Right ventricle myocardium superior (tissue), 1 donor: ENCODE measurements at regions not wholly inside any gene's neighbourhood (a gene's known extent, or its start where the extent isn't known, plus 50 kb on each side); places are given as distances from the start of the nearest gene placed in this dataset.

Experiments used
- ATAC-seq: fragments of 200-7000 bp; cut with Tn5 transposase; one replicate; pipeline ENCODE4 v1.9.1; 2020; ENCODE audit warnings: mild to moderate bottlenecking; ENCODE audit not compliant: poor library complexity
- DNase-seq: peaks from one replicate; pipeline ENCODE4 v3.0.0-alpha.2; 2020
- intact Hi-C: fragments of 100-400 bp; cut with DNase I; formaldehyde crosslinking; loops from one replicate; pipeline ENCODE4 v1.11.2; 2022
- donor health status: DM: no; HTN: yes; CAD: no; lungs with severe emphysema.

DNA sequence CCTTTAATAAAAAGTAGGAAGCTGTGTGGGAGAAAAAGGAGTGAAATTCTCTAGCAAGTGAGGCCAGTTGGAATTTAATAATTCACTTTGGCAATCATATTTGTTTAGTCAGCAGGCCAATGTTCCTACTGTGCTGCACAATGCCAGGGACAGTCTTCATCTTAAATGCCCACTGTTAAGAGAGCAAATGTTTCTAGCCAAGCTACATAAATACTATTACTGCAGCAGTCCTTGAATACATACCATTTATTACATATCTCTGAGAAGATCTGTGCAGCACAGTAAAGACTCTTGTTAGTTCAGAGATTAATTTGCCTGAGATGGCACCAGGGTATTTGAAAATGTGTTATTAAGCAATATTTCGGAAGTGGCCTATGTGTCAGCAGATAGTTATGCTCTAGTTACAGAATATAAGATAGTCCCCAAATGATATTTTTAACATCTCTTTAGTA is 105.4 kb downstream of the OGFRL1 start:
- intact Hi-C loops = no loop called here
- peak; percentile 78 for ATAC-seq
- no peak for DNase-seq

- DNase-seq (no peak), ATAC-seq (no peak)
- intact Hi-C loops = no loop called here
Observed at GRCh38 chr6:71394926-71395325, 106.3 kb downstream of the OGFRL1 start.

DNA sequence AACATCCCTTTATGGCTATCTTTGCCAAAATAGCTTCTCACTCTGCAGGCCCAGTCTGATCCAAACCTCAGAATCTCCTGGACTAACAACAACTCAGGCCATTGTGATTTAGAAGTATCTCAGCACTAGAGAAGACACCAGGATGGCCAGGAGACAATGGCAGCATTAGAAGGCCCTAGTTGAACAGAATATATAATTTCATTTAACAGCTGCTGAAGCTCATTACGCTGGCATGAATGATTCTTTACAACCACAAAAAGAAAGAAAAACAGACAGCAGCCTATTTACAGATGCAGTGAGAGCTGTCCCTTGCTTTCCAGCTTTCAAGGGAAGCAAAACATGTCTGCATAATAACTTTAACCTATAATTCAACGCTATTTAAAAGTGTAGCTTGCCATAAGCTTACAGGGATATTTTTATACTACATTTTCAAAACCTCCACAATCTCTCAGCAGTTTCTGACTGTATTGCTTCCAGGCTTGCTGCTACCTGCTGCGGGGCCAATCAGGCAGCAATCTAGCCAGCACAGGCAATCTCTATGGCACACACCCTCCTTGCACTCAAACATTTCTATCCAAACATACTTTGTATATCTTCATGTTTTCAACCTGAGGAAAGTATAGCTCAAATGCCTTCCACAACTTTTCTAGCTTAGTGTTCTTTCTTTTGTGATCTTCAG is 107.3 kb downstream of the OGFRL1 start:
- DNase-seq = no peak

DNA sequence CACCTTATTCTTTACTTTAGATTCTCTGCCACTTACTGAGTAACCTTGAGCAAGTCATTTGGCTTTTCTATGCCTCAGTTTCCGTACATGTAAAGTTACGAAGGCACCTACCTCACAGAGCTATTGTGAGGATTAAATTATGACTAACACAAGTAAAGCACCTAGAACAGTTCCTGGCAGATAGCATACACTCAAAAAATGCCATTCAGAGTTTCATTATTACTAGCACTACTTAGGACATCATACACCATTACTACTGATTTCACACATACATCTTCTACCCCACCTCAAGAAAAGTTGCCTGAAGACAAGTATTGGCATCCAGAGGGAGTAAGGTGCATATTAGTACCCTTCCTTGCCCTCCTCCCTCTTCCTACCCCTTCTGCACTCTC is 107.8 kb downstream of the OGFRL1 start:
- DNase-seq (no peak), ATAC-seq (no peak)
- intact Hi-C loops = no loop called here

More for the DNA sequence above, 107.3 kb downstream of the OGFRL1 start:
- ATAC-seq = no peak
- intact Hi-C loops = no loop called here

- intact Hi-C loops = no loop called here
- no peak for ATAC-seq
Observed at GRCh38 chr6:71399279-71399678, 110.7 kb downstream of the OGFRL1 start.

DNA sequence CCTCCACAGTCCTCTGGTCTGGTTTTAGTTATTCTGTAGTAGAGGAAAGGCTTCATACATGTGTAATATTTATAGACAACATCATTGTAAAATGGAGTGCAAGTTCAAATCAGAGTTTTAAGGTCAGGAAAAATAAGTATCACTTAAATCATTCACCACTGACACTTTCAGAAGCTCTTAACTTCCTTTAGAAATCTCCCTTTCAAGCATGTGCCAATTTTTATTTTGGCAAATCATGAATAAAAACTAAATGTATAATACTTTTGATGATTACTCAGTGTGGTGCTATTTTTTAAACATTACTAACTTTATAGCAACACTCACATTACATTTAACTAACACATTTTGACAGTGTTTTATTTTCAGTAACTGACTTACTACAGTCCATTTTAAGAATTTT is 112.2 kb downstream of the OGFRL1 start:
- ATAC-seq (no peak), DNase-seq (no peak)
- intact Hi-C loops = no loop called here

More at GRCh38 chr6:71399279-71399678, 110.7 kb downstream of the OGFRL1 start:
- no peak for DNase-seq

- DNase-seq = no peak
- intact Hi-C loops = no loop called here
- no peak for ATAC-seq
Observed at GRCh38 chr6:71402096-71402495, 113.5 kb downstream of the OGFRL1 start.

GRCh38 chr6:71403422-71404134 is 115.0 kb downstream of the OGFRL1 start:
- DNase-seq (no peak), ATAC-seq (peak; percentile 41)
- intact Hi-C loops = no loop called here

- intact Hi-C loops = no loop called here
- ATAC-seq = peak; percentile 91
- no peak for DNase-seq
Observed at GRCh38 chr6:71404145-71404966, 115.7 kb downstream of the OGFRL1 start.

DNA sequence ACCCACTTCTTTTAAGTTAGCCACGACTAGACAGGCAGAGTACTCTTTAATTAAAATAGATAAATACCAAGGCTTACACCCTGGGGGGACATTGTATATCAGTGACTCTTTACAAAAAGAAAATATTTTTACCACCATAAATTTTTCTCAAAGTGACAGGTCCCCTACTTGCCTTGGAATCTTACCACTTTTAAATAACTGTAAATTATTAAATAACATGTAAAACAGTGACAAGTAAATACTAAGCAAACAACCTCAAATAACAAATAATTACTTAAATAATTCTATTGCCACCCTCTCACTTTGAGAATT is 116.3 kb downstream of the OGFRL1 start:
- intact Hi-C loops = no loop called here
- ATAC-seq (no peak), DNase-seq (no peak)

DNA sequence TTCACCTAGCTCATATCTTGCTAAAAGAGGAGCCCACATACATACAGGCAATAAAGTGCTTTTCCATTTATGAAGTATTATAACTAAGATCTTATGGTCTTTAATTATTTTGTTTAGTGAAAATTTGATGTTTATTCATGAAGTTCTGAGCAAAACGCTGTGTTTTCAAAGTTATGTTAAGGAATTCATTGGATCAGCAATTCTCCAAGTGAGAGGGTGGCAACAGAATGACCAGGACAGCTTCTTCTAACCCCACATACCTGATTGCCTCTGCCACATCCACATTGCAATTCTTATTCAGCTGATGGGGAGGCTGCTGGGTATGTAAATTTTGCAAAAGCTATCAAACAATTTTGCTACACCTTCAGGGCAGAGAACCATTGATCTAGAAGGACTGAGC is 116.8 kb downstream of the OGFRL1 start:
- intact Hi-C loops = no loop called here
- no peak for ATAC-seq
- DNase-seq = no peak

- no peak for DNase-seq
- no peak for ATAC-seq
- intact Hi-C loops = no loop called here
Observed at GRCh38 chr6:71406865-71407860, 118.6 kb downstream of the OGFRL1 start.

DNA sequence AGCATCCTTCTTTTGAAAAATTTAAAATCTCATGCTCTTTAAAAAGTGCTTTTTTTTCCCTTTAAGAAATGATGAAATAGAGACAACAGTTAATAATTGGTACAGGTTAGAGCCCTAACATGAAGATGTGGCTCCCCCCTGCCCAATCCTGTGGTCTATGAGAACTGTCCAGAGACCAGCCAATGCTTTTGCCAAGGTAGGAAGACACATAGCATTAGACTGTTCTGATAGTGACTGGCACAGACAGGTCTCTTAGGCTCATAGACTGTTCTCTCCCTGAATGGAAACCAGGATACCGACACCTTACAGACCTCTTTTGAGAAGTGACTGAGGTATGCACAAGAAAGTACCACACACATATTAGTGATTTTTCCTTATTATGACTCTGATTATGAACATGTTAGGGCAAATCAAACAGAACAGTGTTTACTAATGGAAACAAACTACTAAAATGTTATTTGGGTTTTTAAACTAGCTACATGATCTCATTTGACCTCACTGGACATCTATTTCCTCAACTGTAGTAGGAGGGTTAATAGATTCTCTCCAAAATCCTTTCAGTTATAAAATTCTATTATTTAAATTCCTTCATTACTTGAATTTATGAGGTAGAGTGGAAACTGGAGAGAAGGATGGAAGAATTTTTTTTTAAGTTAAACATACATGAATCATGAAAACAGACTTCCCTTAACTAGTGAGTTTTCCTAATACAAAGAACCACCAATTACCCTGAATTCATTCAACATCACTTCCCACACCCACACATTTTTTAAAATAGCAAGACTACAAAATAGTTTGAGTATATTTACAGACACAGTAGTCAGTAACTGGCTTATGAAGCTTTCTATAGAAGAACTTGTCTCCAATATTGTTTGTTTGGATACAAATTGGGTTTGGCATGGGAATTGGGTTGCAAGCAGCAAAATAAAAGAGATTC is 120.4 kb downstream of the OGFRL1 start:
- no peak for DNase-seq
- no peak for ATAC-seq
- intact Hi-C loops = no loop called here

DNA sequence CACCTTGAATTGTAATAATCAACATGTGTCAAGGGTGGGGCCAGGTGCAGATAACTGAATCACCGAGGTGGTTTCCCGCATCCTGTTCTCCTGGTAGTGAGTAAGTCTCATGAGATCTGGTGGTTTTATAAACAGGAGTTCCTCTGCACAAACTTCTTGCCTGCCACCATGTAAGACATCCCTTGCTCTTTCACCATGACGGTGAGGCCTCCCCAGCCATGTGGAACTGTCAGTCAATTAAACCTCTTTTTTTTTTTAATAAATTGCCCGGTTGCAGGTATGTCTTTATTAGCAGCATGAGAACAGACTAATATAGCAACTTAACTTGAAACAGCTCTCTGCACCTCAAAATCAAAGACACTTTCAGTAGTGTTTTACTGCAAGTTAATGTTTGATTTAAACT is 121.6 kb downstream of the OGFRL1 start:
- ATAC-seq (no peak), DNase-seq (no peak)
- intact Hi-C loops = no loop called here

- no peak for DNase-seq
- intact Hi-C loops = no loop called here
Observed at GRCh38 chr6:71410681-71411080, 122.1 kb downstream of the OGFRL1 start.

GRCh38 chr6:71411882-71412281 is 123.3 kb downstream of the OGFRL1 start:
- intact Hi-C loops = no loop called here

More at GRCh38 chr6:71410681-71411080, 122.1 kb downstream of the OGFRL1 start:
- ATAC-seq = no peak

GRCh38 chr6:71412559-71413140 is 124.0 kb downstream of the OGFRL1 start:
- intact Hi-C loops = no loop called here
- peak; percentile 45 for ATAC-seq
- DNase-seq = no peak

More at GRCh38 chr6:71411882-71412281, 123.3 kb downstream of the OGFRL1 start:
- ATAC-seq (peak; percentile 19), DNase-seq (no peak)
